H9 (cell line): ENCODE measurements at regions not wholly inside any gene's neighbourhood (a gene's known extent, or its start where the extent isn't known, plus 50 kb on each side); places are given as distances from the start of the nearest gene placed in this dataset.

Experiments used
- DNase-seq: peaks from one replicate; pipeline ENCODE4 v3.0.0-alpha.2; 2017
- H2AFZ ChIP-seq: one replicate; pipeline ENCODE4 v1.6.1; 2013; ENCODE audit warnings: mild to moderate bottlenecking, low read length, control low read depth, moderate library complexity
- H2AK5ac ChIP-seq: 2 replicates; pipeline ENCODE4 v1.6.1; 2013; ENCODE audit warnings: low read length, control low read depth, mixed read lengths; ENCODE audit not compliant: insufficient read length
- H2BK120ac ChIP-seq: one replicate; pipeline ENCODE4 v1.6.1; 2013; ENCODE audit warnings: low read depth, mild to moderate bottlenecking, low read length, control low read depth, inconsistent platforms; ENCODE audit not compliant: poor library complexity, severe bottlenecking
- H2BK12ac ChIP-seq: 2 replicates; pipeline ENCODE4 v1.6.1; 2013; ENCODE audit warnings: low read length, control low read depth, mixed read lengths, low read depth; ENCODE audit not compliant: insufficient read length
- H2BK15ac ChIP-seq: 2 replicates; pipeline ENCODE4 v1.6.1; 2013; ENCODE audit warnings: low read depth, low read length, control low read depth
- H2BK20ac ChIP-seq: one replicate; pipeline ENCODE4 v1.6.1; 2013; ENCODE audit warnings: low read depth, mild to moderate bottlenecking, low read length, control low read depth, inconsistent platforms; ENCODE audit not compliant: poor library complexity, severe bottlenecking
- H2BK5ac ChIP-seq: 2 replicates; pipeline ENCODE4 v1.6.1; 2013; ENCODE audit warnings: low read length, control low read depth, mixed read lengths; ENCODE audit not compliant: insufficient read length
- H3K14ac ChIP-seq: 2 replicates; pipeline ENCODE4 v1.6.1; 2013; ENCODE audit warnings: low read length, control low read depth; ENCODE audit not compliant: insufficient read depth
- H3K18ac ChIP-seq: 2 replicates; pipeline ENCODE4 v1.6.1; 2013; ENCODE audit warnings: low read depth, mild to moderate bottlenecking, mixed read lengths, low read length, control low read depth; ENCODE audit not compliant: insufficient read length
- H3K23ac ChIP-seq: 2 replicates; pipeline ENCODE4 v1.6.1; 2013; ENCODE audit warnings: low read length, control low read depth, mixed read lengths, low read depth; ENCODE audit not compliant: insufficient read length
- H3K23me2 ChIP-seq: 2 replicates; pipeline ENCODE4 v1.6.1; 2013; ENCODE audit warnings: low read depth, mild to moderate bottlenecking, mixed read lengths, low read length, control low read depth; ENCODE audit not compliant: insufficient read length, poor library complexity, severe bottlenecking
- H3K27ac ChIP-seq: 2 replicates; pipeline ENCODE4 v1.5.1; 2013; ENCODE audit warnings: low read length, control low read depth, mixed read lengths, low read depth; ENCODE audit not compliant: insufficient read length
- H3K27me3 ChIP-seq: 2 replicates; pipeline ENCODE4 v1.6.1; 2013; ENCODE audit warnings: low read length, control low read depth, inconsistent platforms; ENCODE audit not compliant: insufficient read depth
- H3K4ac ChIP-seq: 2 replicates; pipeline ENCODE4 v1.6.1; 2013; ENCODE audit warnings: low read depth, mild to moderate bottlenecking, control low read depth, inconsistent platforms, low read length, moderate library complexity
- H3K4me1 ChIP-seq: 2 replicates; pipeline ENCODE4 v1.6.1; 2013; ENCODE audit warnings: low read length, control low read depth, inconsistent platforms; ENCODE audit not compliant: insufficient read depth
- H3K4me2 ChIP-seq: 2 replicates; pipeline ENCODE4 v1.6.1; 2013; ENCODE audit warnings: low read length, control low read depth, mixed read lengths; ENCODE audit not compliant: insufficient read length, insufficient read depth
- H3K56ac ChIP-seq: 2 replicates; pipeline ENCODE4 v1.6.1; 2013; ENCODE audit warnings: low read depth, mild to moderate bottlenecking, mixed read lengths, low read length, control low read depth; ENCODE audit not compliant: insufficient read length
- H3K79me1 ChIP-seq: 2 replicates; pipeline ENCODE4 v1.6.1; 2013; ENCODE audit warnings: low read depth, mild to moderate bottlenecking, moderate library complexity, low read length, control low read depth, inconsistent platforms; ENCODE audit not compliant: insufficient read depth, poor library complexity, severe bottlenecking
- H3K79me2 ChIP-seq: 2 replicates; pipeline ENCODE4 v1.6.1; 2013; ENCODE audit warnings: low read length, control low read depth, inconsistent platforms; ENCODE audit not compliant: insufficient read depth
- H3K9ac ChIP-seq: 2 replicates; pipeline ENCODE4 v1.6.1; 2013; ENCODE audit warnings: low read length, control low read depth, mixed read lengths; ENCODE audit not compliant: insufficient read length; ENCODE audit errors: extremely low read depth
- H3K9me3 ChIP-seq: one replicate; pipeline ENCODE4 v1.6.1; 2013; ENCODE audit warnings: low read depth, low read length, inconsistent platforms; ENCODE audit not compliant: control insufficient read depth
- H3T11ph ChIP-seq: one replicate; pipeline ENCODE4 v1.6.1; 2013; ENCODE audit warnings: mild to moderate bottlenecking, low read length, control low read depth, inconsistent platforms
- H4K20me1 ChIP-seq: one replicate; pipeline ENCODE4 v1.6.1; 2013; ENCODE audit not compliant: control insufficient read depth, insufficient read length, insufficient read depth
- H4K5ac ChIP-seq: 2 replicates; pipeline ENCODE4 v1.6.1; 2013; ENCODE audit warnings: low read depth, mild to moderate bottlenecking, mixed read lengths, low read length, control low read depth; ENCODE audit not compliant: insufficient read length
- H4K8ac ChIP-seq: replicated peaks from 2 replicates; pipeline ENCODE4 v1.6.1; 2013; ENCODE audit warnings: low read length, control low read depth, mixed read lengths, low read depth; ENCODE audit not compliant: insufficient read length
- H4K91ac ChIP-seq: 2 replicates; pipeline ENCODE4 v1.6.1; 2013; ENCODE audit warnings: low read depth, mild to moderate bottlenecking, moderate library complexity, mixed read lengths, low read length, control low read depth; ENCODE audit not compliant: insufficient read length
- H3K27ac Mint-ChIP-seq, 3 experiments: 2 replicates in 2 of 3; 3 replicates in 1 of 3; pipeline ENCODE4 v1.8.0; 2020 to 2021; ENCODE audit warnings: mixed read lengths in 3 of 3, mild to moderate bottlenecking in 1 of 3, moderate library complexity in 1 of 3
- H3K27me3 Mint-ChIP-seq: 2 replicates; pipeline ENCODE4 v1.8.0; 2021; ENCODE audit warnings: low read depth, mild to moderate bottlenecking, moderate library complexity, mixed read lengths
- H3K36me3 Mint-ChIP-seq, 3 experiments: 2 replicates in 2 of 3; 3 replicates in 1 of 3; pipeline ENCODE4 v1.8.0; 2020 to 2021; ENCODE audit warnings: low read depth in 3 of 3, mixed read lengths in 3 of 3; ENCODE audit not compliant: insufficient read depth in 1 of 3
- H3K4me1 Mint-ChIP-seq, 2 experiments: 2 replicates each; pipeline ENCODE4 v1.8.0; 2020; ENCODE audit warnings: mixed read lengths in 2 of 2
- H3K4me3 Mint-ChIP-seq, 2 experiments: 2 replicates in 1 of 2; 3 replicates in 1 of 2; pipeline ENCODE4 v1.8.0; 2020 to 2021; ENCODE audit warnings: mild to moderate bottlenecking in 2 of 2, mixed read lengths in 2 of 2, moderate library complexity in 1 of 2
- H3K9me3 Mint-ChIP-seq, 2 experiments: 2 replicates in 1 of 2; 3 replicates in 1 of 2; pipeline ENCODE4 v1.8.0; 2020; ENCODE audit warnings: mild to moderate bottlenecking in 2 of 2, mixed read lengths in 2 of 2, moderate library complexity in 1 of 2
- CTCF ChIP-seq: fragments of 200-600 bp; sonication (generic); conservative IDR thresholded peaks from 3 replicates; pipeline ENCODE4 v1.8.0; 2021; ENCODE audit warnings: antibody characterized with exemption, mild to moderate bottlenecking
- WGBS: extraction: QIAGEN DNeasy Blood & Tissue Kit; methylation state at CpG from one replicate; pipeline ENCODE4 v1.1.7; 2013; ENCODE audit warnings: missing lambda C conversion rate, low lambda C conversion rate, mixed read lengths; ENCODE audit not compliant: insufficient read length; ENCODE audit errors: extremely low coverage; 5-methylcytosine and 5-hydroxymethylcytosine counted together

GRCh38 chr1:4207183-4207582, 307.1 kb upstream of the C1orf174 start:
- Histone ChIP-seq H2BK15ac (no peak overlapping the region), H2BK20ac (no peak overlapping the region), H3K23me2 (no peaks in the 10 kb centered on the region), H4K8ac (no peak overlapping the region), H3K14ac (no peak overlapping the region), H2AK5ac (no peak overlapping the region), H3K79me1 (no peaks in the 10 kb centered on the region), H3K4me2 (no peak overlapping the region), H3T11ph (no peak overlapping the region), H4K20me1 (no peaks in the 10 kb centered on the region), H3K79me2 (no peaks in the 10 kb centered on the region), H3K4ac (no peak overlapping the region), H2BK120ac (no peak overlapping the region), H3K27ac (no peak overlapping the region), H3K18ac (no peak overlapping the region), H3K4me1 (no peaks in the 10 kb centered on the region), H3K9me3 (peaks cover 9% of the 10 kb centered on the region), H3K9ac (no peak overlapping the region), H3K23ac (no peak overlapping the region), H3K27me3 (no peaks in the 10 kb centered on the region), H2BK5ac (no peak overlapping the region), H3K56ac (no peak overlapping the region), H2BK12ac (no peak overlapping the region), H4K91ac (no peak overlapping the region), H4K5ac (no peak overlapping the region), H2AFZ (no peak overlapping the region)
- Mint-ChIP-seq H3K9me3 (peaks cover 37 to 41% of the 10 kb centered on the region in 2 experiments), H3K36me3 (peaks cover 9 to 28% (median 12%) of the 10 kb centered on the region in 3 experiments; a peak in 6 of 7 replicates), H3K27me3 (peaks cover 10% of the 10 kb centered on the region), H3K27ac (no peak overlapping the region), H3K4me3 (no peak overlapping the region), H3K4me1 (peaks cover 11 to 15% of the 10 kb centered on the region in 2 experiments)
- no CpG with 5 or more reads among the region's 4 CpGs for WGBS
- DNase-seq: no peak
- TF ChIP-seq CTCF: no peak
